ENCODE measurements at regions not wholly inside any gene's neighbourhood (a gene's known extent, or its start where the extent isn't known, plus 50 kb on each side); places are given as distances from the start of the nearest gene placed in this dataset.
A peak's percentile ranks its signal among the peaks of the same experiment; 100 is the strongest.

GRCh38 chr12:87150969-87151662 lies 878.1 kb downstream of the C12orf50 start:
- no peak for DNase-seq

GRCh38 chr12:87142342-87142741 lies 886.2 kb upstream of the MGAT4C start:
- DNase-seq = no peak

GRCh38 chr12:87141091-87141490 lies 884.9 kb upstream of the MGAT4C start:
- no peak for DNase-seq

GRCh38 chr12:87140262-87140661 lies 884.1 kb upstream of the MGAT4C start:
- no peak for DNase-seq

- no peak for DNase-seq
Observed at GRCh38 chr12:87137220-87137619, 881.0 kb upstream of the MGAT4C start.

- DNase-seq = no peak
Observed at GRCh38 chr12:87136330-87136976, 880.3 kb upstream of the MGAT4C start.

GRCh38 chr12:87127272-87127671 lies 871.1 kb upstream of the MGAT4C start:
- DNase-seq = no peak

- no peak for DNase-seq
Observed at GRCh38 chr12:87121896-87122295, 865.7 kb upstream of the MGAT4C start.

- DNase-seq = no peak
Observed at GRCh38 chr12:87120440-87120839, 864.2 kb upstream of the MGAT4C start.

- DNase-seq = no peak
Observed at GRCh38 chr12:87119713-87120112, 863.5 kb upstream of the MGAT4C start.

- no peak for DNase-seq
Observed at GRCh38 chr12:87117526-87117925, 861.3 kb upstream of the MGAT4C start.

- no peak for DNase-seq
Observed at GRCh38 chr12:87116780-87117179, 860.6 kb upstream of the MGAT4C start.

- DNase-seq = no peak
Observed at GRCh38 chr12:87112571-87113345, 856.6 kb upstream of the MGAT4C start.

GRCh38 chr12:87107766-87108165 lies 851.6 kb upstream of the MGAT4C start:
- no peak for DNase-seq

- DNase-seq = no peak
Observed at GRCh38 chr12:87107270-87107669, 851.1 kb upstream of the MGAT4C start.

GRCh38 chr12:87096082-87096585 lies 839.9 kb upstream of the MGAT4C start:
- no peak for DNase-seq

- no peak for DNase-seq
Observed at GRCh38 chr12:87094356-87094755, 838.2 kb upstream of the MGAT4C start.

- DNase-seq = peak; percentile 1
Observed at GRCh38 chr12:87092421-87092820, 836.2 kb upstream of the MGAT4C start.

GRCh38 chr12:87086118-87086891 lies 830.1 kb upstream of the MGAT4C start:
- DNase-seq = no peak

GRCh38 chr12:87085286-87085685 lies 829.1 kb upstream of the MGAT4C start:
- DNase-seq = no peak

GRCh38 chr12:87082756-87083155 lies 826.6 kb upstream of the MGAT4C start:
- DNase-seq = no peak

- DNase-seq = no peak
Observed at GRCh38 chr12:87074781-87075180, 818.6 kb upstream of the MGAT4C start.

GRCh38 chr12:87066326-87066725 lies 810.1 kb upstream of the MGAT4C start:
- DNase-seq = no peak
